PC-9 (cell line): ENCODE measurements at regions not wholly inside any gene's neighbourhood (a gene's known extent, or its start where the extent isn't known, plus 50 kb on each side); places are given as distances from the start of the nearest gene placed in this dataset.

Source experiments
- BruUV-seq: library from RNA; stranded (reverse); fragments of 400-500 nt; replicated peaks from 2 replicates; lab custom pipeline; 2021; lab: Mats Ljungman, UMichigan
- CTCF ChIA-PET: fragments of 300-600 bp; sonication (Branson Sonifier 250); formaldehyde crosslinking; loops from one replicate; lab custom pipeline; 2022; ENCODE audit warnings: antibody characterized with exemption; lab: Charles Lee
- POLR2A ChIA-PET: fragments of 300-600 bp; sonication (Branson Sonifier 250); formaldehyde crosslinking; loops from one replicate; lab custom pipeline; 2022; ENCODE audit warnings: antibody characterized with exemption; ENCODE audit not compliant: unreplicated experiment; lab: Charles Lee
- DNase-seq, 2 experiments: peaks; one replicate each; pipeline versions ENCODE4 v3.0.0 to v3.0.0-alpha.2; 2015 to 2022; ENCODE audit warnings: mixed read lengths in 1 of 2
- H2AFZ ChIP-seq: fragments of 200-600 bp; sonication (generic); 2 replicates; pipeline ENCODE4 v1.8.1; 2017; ENCODE audit warnings: antibody characterized with exemption
- H3F3A ChIP-seq: fragments of 200-600 bp; sonication (generic); 2 replicates; pipeline ENCODE4 v1.8.1; 2017; ENCODE audit warnings: antibody characterized with exemption, mild to moderate bottlenecking, low read depth; ENCODE audit not compliant: insufficient read depth
- H3K27ac ChIP-seq: fragments of 200-600 bp; sonication (generic); 2 replicates; pipeline ENCODE4 v1.6.1; 2016; ENCODE audit warnings: mixed run types
- H3K27me3 ChIP-seq: fragments of 200-600 bp; sonication (generic); 2 replicates; pipeline ENCODE4 v1.6.1; 2016; ENCODE audit warnings: low read depth, mixed run types; ENCODE audit not compliant: insufficient read depth
- H3K36me3 ChIP-seq: fragments of 200-600 bp; sonication (generic); 2 replicates; pipeline ENCODE4 v1.6.1; 2016; ENCODE audit warnings: low read depth, mixed run types
- H3K4me1 ChIP-seq: fragments of 200-600 bp; sonication (generic); replicated peaks from 2 replicates; pipeline ENCODE4 v1.6.1; 2016; ENCODE audit warnings: mixed run types; ENCODE audit not compliant: insufficient read depth
- H3K4me2 ChIP-seq: fragments of 200-600 bp; sonication (generic); 2 replicates; pipeline ENCODE4 v1.6.1; 2017; ENCODE audit warnings: mixed run types
- H3K4me3 ChIP-seq: fragments of 200-600 bp; sonication (generic); 2 replicates; pipeline ENCODE4 v1.6.1; 2016; ENCODE audit warnings: mixed run types
- H3K79me2 ChIP-seq: fragments of 200-600 bp; sonication (generic); 2 replicates; pipeline ENCODE4 v1.6.1; 2017; ENCODE audit warnings: low read depth, mixed run types
- H3K9me2 ChIP-seq: fragments of 200-600 bp; sonication (generic); 2 replicates; pipeline ENCODE4 v1.8.1; 2017; ENCODE audit warnings: mild to moderate bottlenecking; ENCODE audit not compliant: insufficient read depth
- H3K9me3 ChIP-seq: fragments of 200-600 bp; sonication (generic); 2 replicates; pipeline ENCODE4 v1.8.1; 2016; ENCODE audit warnings: low read depth; ENCODE audit not compliant: insufficient read depth
- H4K20me1 ChIP-seq: fragments of 200-600 bp; sonication (generic); 2 replicates; pipeline ENCODE4 v1.8.1; 2017; ENCODE audit not compliant: insufficient read depth
- EZH2 ChIP-seq: fragments of 200-600 bp; sonication (generic); IDR thresholded peaks from 2 replicates; pipeline ENCODE4 v1.8.0; 2017; ENCODE audit warnings: antibody characterized with exemption, low read depth
- intact Hi-C: fragments of 100-400 bp; cut with micrococcal nuclease; formaldehyde crosslinking; loops from one replicate; pipeline ENCODE4 v1.10.0; 2022; ENCODE audit not compliant: unreplicated experiment
- TF ChIP-seq, protein P1 (sequence below): fragments of 200-600 bp; sonication (generic); conservative IDR thresholded peaks from 2 replicates; pipeline ENCODE4 v1.6.1; 2017; ENCODE audit warnings: mixed run types, antibody characterized with exemption, mild to moderate bottlenecking, moderate library complexity

DNA sequence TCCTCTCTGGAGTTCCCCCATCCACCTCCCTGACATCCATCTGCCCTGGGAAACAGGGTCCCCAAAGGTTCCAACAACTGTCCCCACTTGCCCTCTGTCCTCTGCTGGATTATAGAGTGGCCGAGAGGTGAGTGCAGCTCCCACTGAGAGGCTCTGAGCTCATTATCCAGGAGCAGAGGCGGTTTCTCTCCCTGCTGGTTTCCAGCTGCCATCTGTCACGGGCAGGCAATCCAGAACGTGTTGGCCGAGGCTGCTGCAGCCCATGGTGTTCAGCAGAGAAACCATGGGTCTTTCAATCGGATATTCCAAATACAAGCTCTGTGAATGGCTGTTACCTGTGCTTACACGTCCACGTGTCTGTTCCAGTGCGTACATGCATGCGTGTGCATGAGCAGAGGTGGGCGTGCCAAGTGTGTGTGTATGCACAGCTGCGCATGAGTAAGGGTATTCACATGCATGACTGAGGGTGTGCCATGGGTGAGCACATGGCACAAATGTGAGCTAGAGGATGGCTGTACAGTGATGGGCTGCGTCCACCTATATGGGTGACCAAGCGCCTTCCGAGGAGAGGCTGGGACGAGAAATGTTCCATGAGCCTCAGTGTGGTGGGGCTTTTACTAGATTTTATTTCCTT, 183.7 kb upstream of the PMEPA1 start:
- H3K27ac ChIP-seq = no peak overlapping the region

DNA sequence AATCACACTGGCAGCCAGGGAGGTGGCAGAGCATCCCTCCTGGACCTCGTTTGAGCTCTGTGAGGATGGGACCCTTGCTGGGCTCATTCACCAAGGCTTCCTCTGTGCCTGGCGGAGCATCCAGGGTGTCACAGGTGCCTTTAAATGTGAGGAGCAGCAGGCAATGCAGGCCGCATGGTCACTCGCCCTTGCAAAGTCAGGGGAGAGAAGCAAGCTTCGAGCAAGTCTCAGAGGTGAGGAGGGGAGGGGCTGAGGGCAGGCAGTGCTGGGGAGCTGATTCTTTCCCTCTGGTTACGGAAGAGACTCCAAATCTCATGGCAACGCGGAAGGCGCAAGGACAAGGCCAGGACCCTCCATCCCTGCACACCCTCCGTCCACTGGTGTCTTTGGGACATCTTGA, 182.7 kb upstream of the PMEPA1 start:
- no peaks in the 10 kb centered on the region for H3K27me3 ChIP-seq
- intact Hi-C loops = no loop called here
- CTCF ChIA-PET = no interaction called here

More for the DNA sequence above, 183.7 kb upstream of the PMEPA1 start:
- TF ChIP-seq EZH2 = no peak
- TF ChIP-seq, protein P1, sequence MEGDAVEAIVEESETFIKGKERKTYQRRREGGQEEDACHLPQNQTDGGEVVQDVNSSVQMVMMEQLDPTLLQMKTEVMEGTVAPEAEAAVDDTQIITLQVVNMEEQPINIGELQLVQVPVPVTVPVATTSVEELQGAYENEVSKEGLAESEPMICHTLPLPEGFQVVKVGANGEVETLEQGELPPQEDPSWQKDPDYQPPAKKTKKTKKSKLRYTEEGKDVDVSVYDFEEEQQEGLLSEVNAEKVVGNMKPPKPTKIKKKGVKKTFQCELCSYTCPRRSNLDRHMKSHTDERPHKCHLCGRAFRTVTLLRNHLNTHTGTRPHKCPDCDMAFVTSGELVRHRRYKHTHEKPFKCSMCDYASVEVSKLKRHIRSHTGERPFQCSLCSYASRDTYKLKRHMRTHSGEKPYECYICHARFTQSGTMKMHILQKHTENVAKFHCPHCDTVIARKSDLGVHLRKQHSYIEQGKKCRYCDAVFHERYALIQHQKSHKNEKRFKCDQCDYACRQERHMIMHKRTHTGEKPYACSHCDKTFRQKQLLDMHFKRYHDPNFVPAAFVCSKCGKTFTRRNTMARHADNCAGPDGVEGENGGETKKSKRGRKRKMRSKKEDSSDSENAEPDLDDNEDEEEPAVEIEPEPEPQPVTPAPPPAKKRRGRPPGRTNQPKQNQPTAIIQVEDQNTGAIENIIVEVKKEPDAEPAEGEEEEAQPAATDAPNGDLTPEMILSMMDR = no peak
- BruUV-seq = no TSS peak
- Histone ChIP-seq H3K9me2 (no peaks in the 10 kb centered on the region), H3K79me2 (no peaks in the 10 kb centered on the region), H4K20me1 (no peaks in the 10 kb centered on the region), H3F3A (no peaks in the 10 kb centered on the region), H3K4me1 (no peaks in the 10 kb centered on the region), H3K4me3 (no peak overlapping the region), H3K36me3 (no peaks in the 10 kb centered on the region), H3K4me2 (no peak overlapping the region), H3K9me3 (no peaks in the 10 kb centered on the region), H3K27me3 (no peaks in the 10 kb centered on the region), H2AFZ (no peak overlapping the region)
- POLR2A ChIA-PET = no interaction called here
- no peak for DNase-seq
- intact Hi-C loops = no loop called here
- CTCF ChIA-PET = no interaction called here

DNA sequence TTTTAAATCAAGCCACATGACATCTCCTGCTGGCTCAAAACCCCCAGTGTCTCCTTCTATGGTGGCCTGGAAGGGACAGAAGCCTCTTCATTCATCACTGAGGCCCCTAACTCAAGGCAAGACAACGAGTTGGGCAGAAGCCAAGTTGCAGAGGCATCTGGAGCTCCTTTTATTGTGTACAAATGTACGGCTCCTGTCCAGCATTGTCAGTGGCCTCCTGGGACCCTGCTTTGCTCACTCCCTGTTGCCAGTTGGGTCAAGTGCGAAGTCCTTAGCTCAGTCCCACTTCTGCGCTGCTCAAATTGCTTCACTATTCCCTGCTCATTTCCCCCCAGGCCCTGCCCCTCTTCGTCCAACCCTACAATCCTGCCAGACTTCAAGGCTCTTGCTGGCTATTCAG, 181.2 kb upstream of the PMEPA1 start:
- no peak overlapping the region for H3K27ac ChIP-seq
- H3K4me2 ChIP-seq = no peak overlapping the region
- CTCF ChIA-PET = no interaction called here
- no peak overlapping the region for H2AFZ ChIP-seq
- no peaks in the 10 kb centered on the region for H3K9me2 ChIP-seq
- intact Hi-C loops = no loop called here
- H3K9me3 ChIP-seq = no peaks in the 10 kb centered on the region
- DNase-seq = no peak
- no peak overlapping the region for H3K4me3 ChIP-seq
- no peaks in the 10 kb centered on the region for H4K20me1 ChIP-seq
- TF ChIP-seq EZH2 = no peak
- TF ChIP-seq, protein P1 = no peak
- no TSS peak for BruUV-seq
- no peaks in the 10 kb centered on the region for H3F3A ChIP-seq
- no peaks in the 10 kb centered on the region for H3K36me3 ChIP-seq
- no peaks in the 10 kb centered on the region for H3K4me1 ChIP-seq
- no peaks in the 10 kb centered on the region for H3K27me3 ChIP-seq
- H3K79me2 ChIP-seq = no peaks in the 10 kb centered on the region
- POLR2A ChIA-PET = no interaction called here

More for the DNA sequence above, 182.7 kb upstream of the PMEPA1 start:
- Histone ChIP-seq H3K27ac (no peak overlapping the region), H3K4me2 (no peak overlapping the region), H3K79me2 (no peaks in the 10 kb centered on the region), H3K9me3 (no peaks in the 10 kb centered on the region), H3K4me3 (no peak overlapping the region), H3F3A (no peaks in the 10 kb centered on the region), H4K20me1 (no peaks in the 10 kb centered on the region), H3K4me1 (no peaks in the 10 kb centered on the region), H3K9me2 (no peaks in the 10 kb centered on the region), H2AFZ (no peak overlapping the region), H3K36me3 (no peaks in the 10 kb centered on the region)
- no TSS peak for BruUV-seq
- POLR2A ChIA-PET = no interaction called here
- TF ChIP-seq EZH2 = no peak
- TF ChIP-seq, protein P1 = no peak
- DNase-seq = no peak
